Bronchial epithelial cell (primary cell): ENCODE measurements at regions not wholly inside any gene's neighbourhood (a gene's known extent, or its start where the extent isn't known, plus 50 kb on each side); places are given as distances from the start of the nearest gene placed in this dataset.
"Not testable (repeated sequence)": the region's sequence is repeated elsewhere in the genome, so short reads cannot be mapped to it uniquely, and the experiment has no call there.

Experiments used
- DNase-seq: peaks from one replicate; pipeline ENCODE4 v3.0.0-alpha.2; 2010; ENCODE audit warnings: low read depth
- FAIRE-seq: peaks from 2 replicates; lab custom pipeline; 2011; peaks lifted over from hg19 to GRCh38; lab: Jason Lieb, UNC
- H3K27me3 ChIP-seq: 2 replicates; pipeline ENCODE4 v1.5.1; 2011; ENCODE audit warnings: low read length; ENCODE audit not compliant: control insufficient read depth, insufficient read depth
- H3K36me3 ChIP-seq: 2 replicates; pipeline ENCODE4 v1.5.1; 2011; ENCODE audit warnings: low read length; ENCODE audit not compliant: control insufficient read depth, insufficient read depth
- H3K4me3 ChIP-seq: 2 replicates; pipeline ENCODE4 v1.5.1; 2011; ENCODE audit warnings: mild to moderate bottlenecking, low read depth, low read length, control low read depth
- TF ChIP-seq, protein P1 (sequence below): IDR thresholded peaks from 2 replicates; pipeline ENCODE4 v1.5.1; 2011; ENCODE audit warnings: mild to moderate bottlenecking, moderate library complexity, low read length, control low read depth, inconsistent platforms; ENCODE audit not compliant: insufficient read depth, severe bottlenecking

- no peak for DNase-seq
- no peak for FAIRE-seq
- no peak overlapping the region for H3K4me3 ChIP-seq
- TF ChIP-seq, protein P1, sequence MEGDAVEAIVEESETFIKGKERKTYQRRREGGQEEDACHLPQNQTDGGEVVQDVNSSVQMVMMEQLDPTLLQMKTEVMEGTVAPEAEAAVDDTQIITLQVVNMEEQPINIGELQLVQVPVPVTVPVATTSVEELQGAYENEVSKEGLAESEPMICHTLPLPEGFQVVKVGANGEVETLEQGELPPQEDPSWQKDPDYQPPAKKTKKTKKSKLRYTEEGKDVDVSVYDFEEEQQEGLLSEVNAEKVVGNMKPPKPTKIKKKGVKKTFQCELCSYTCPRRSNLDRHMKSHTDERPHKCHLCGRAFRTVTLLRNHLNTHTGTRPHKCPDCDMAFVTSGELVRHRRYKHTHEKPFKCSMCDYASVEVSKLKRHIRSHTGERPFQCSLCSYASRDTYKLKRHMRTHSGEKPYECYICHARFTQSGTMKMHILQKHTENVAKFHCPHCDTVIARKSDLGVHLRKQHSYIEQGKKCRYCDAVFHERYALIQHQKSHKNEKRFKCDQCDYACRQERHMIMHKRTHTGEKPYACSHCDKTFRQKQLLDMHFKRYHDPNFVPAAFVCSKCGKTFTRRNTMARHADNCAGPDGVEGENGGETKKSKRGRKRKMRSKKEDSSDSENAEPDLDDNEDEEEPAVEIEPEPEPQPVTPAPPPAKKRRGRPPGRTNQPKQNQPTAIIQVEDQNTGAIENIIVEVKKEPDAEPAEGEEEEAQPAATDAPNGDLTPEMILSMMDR = no peak
- peaks cover 20% of the 10 kb centered on the region for H3K27me3 ChIP-seq
- H3K36me3 ChIP-seq = no peaks in the 10 kb centered on the region
Observed at GRCh38 chr5:1647580-1647979, 123.8 kb upstream of the LPCAT1 start.

DNA sequence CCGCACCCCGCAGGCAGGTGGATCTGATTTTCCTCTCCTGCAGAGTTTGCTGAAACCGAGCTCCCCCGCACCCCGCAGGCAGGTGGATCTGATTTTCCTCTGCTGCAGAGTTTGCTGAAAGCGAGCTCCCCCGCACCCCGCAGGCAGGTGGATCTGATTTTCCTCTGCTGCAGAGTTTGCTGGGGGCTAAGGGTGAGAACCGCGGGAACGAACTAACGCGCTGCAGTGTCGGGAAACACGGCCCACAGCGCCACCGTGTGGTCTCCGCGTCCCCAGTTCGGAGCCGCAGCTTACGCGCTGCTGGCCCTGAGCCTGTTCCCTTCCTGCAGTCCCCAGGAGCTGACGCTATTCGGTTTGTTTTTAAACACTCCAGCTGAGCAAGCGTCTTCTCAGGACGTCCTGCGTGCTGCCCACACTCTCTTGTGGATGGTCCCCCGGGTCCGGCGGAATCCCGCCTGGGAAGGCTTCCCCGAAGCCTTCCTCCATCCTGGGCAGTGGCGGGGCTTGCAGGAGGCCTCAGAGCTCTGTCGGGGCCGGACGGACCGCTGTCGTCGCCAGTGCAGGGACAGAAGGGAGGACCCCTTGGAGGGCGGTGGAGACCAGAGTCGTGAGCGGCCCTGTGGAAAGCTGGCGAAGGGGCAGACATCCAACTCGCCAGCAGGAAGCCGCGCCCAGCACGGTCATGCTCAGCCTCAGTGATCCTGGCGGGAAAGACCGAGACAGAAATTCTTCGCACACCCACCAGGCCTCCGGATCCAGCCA, 121.2 kb upstream of the LPCAT1 start:
- DNase-seq (peak; percentile 54), FAIRE-seq (no peak)
- peaks cover 19% of the 10 kb centered on the region for H3K27me3 ChIP-seq
- TF ChIP-seq, protein P1 = peak; percentile 96
- H3K4me3 ChIP-seq = no peak overlapping the region
- no peaks in the 10 kb centered on the region for H3K36me3 ChIP-seq

DNA sequence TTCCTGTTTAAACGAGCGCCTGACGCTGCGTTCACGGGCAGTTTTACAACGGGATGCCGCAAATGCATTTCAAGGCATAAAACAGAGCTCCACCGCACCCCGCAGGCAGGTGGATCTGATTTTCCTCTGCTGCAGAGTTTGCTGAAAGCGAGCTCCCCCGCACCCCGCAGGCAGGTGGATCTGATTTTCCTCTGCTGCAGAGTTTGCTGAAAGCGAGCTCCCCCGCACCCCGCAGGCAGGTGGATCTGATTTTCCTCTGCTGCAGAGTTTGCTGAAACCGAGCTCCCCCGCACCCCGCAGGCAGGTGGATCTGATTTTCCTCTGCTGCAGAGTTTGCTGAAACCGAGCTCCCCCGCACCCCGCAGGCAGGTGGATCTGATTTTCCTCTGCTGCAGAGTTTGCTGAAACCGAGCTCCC, 120.6 kb upstream of the LPCAT1 start:
- FAIRE-seq, H3K4me3 ChIP-seq: not testable (repeated sequence)
- H3K27me3 ChIP-seq = peaks cover 19% of the 10 kb centered on the region

GRCh38 chr5:1643651-1644392, 120.1 kb upstream of the LPCAT1 start:
- FAIRE-seq = no peak
- Histone ChIP-seq H3K36me3 (no peaks in the 10 kb centered on the region), H3K27me3 (peaks cover 19% of the 10 kb centered on the region), H3K4me3 (no peak overlapping the region)
- DNase-seq = peak; percentile 9
- TF ChIP-seq, protein P1 = no peak

More for the DNA sequence above, 120.6 kb upstream of the LPCAT1 start:
- not testable (repeated sequence) for DNase-seq, H3K36me3 ChIP-seq

- TF ChIP-seq, protein P1 = no peak
- Histone ChIP-seq H3K36me3 (no peaks in the 10 kb centered on the region), H3K27me3 (peaks cover 19% of the 10 kb centered on the region), H3K4me3 (no peak overlapping the region)
- no peak for FAIRE-seq
- no peak for DNase-seq
Observed at GRCh38 chr5:1642621-1643061, 118.9 kb upstream of the LPCAT1 start.

DNA sequence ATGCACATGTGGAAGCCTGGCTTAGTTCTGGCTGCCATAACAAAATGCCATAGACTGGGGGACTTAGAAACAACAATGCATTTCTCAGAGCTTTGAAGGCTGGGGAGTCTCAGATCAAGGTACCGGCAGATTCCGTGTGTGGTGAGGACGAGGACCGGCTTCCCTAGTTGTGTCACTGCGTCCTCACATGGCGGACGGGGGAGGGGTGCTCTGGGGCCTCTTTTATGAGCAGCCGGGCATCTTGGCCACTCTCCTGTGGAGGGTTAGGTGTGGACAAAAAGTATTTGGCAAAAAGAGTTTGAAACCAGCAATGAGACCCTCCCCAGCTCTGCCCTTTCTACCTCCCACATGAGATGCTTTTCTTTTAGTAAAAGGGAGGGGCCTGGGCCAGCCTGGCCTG, 118.5 kb upstream of the LPCAT1 start:
- H3K4me3 ChIP-seq = no peak overlapping the region
- DNase-seq = no peak
- TF ChIP-seq, protein P1 = no peak
- H3K36me3 ChIP-seq = no peaks in the 10 kb centered on the region
- peaks cover 19% of the 10 kb centered on the region for H3K27me3 ChIP-seq
- no peak for FAIRE-seq
